HCEC 1CT (cell line): ENCODE measurements at regions not wholly inside any gene's neighbourhood (a gene's known extent, or its start where the extent isn't known, plus 50 kb on each side); places are given as distances from the start of the nearest gene placed in this dataset.
"Not testable (repeated sequence)": the region's sequence is repeated elsewhere in the genome, so short reads cannot be mapped to it uniquely, and the experiment has no call there.

Experiments used
- DNase-seq: peaks from one replicate; pipeline ENCODE4 v3.0.0-alpha.2; 2017

GRCh38 chr16:18148132-18148531, 188.4 kb downstream of the NPIPA8 start:
- not testable (repeated sequence) for DNase-seq

- not testable (repeated sequence) for DNase-seq
Measured at GRCh38 chr16:18146601-18147142, 189.9 kb downstream of the NPIPA8 start.

GRCh38 chr16:18142066-18142465, 194.5 kb downstream of the NPIPA8 start:
- not testable (repeated sequence) for DNase-seq

- not testable (repeated sequence) for DNase-seq
Measured at GRCh38 chr16:18136288-18136687, 200.2 kb downstream of the NPIPA8 start.

GRCh38 chr16:18135024-18135423, 201.5 kb downstream of the NPIPA8 start:
- not testable (repeated sequence) for DNase-seq

- DNase-seq: not testable (repeated sequence)
Measured at GRCh38 chr16:18131587-18131986, 204.9 kb downstream of the NPIPA8 start.

GRCh38 chr16:18130478-18131120, 205.9 kb downstream of the NPIPA8 start:
- not testable (repeated sequence) for DNase-seq

- DNase-seq: not testable (repeated sequence)
Measured at GRCh38 chr16:18127033-18127432, 209.5 kb downstream of the NPIPA8 start.

GRCh38 chr16:18119092-18119491, 217.4 kb downstream of the NPIPA8 start:
- DNase-seq: not testable (repeated sequence)

- DNase-seq: not testable (repeated sequence)
Measured at GRCh38 chr16:18118684-18119083, 217.9 kb downstream of the NPIPA8 start.

- DNase-seq: not testable (repeated sequence)
Measured at GRCh38 chr16:18118071-18118470, 218.5 kb downstream of the NPIPA8 start.

GRCh38 chr16:18104412-18104811, 232.1 kb downstream of the NPIPA8 start:
- not testable (repeated sequence) for DNase-seq

- DNase-seq: not testable (repeated sequence)
Measured at GRCh38 chr16:18101077-18101476, 235.5 kb downstream of the NPIPA8 start.

GRCh38 chr16:18092605-18093004, 243.9 kb downstream of the NPIPA8 start:
- DNase-seq: not testable (repeated sequence)

- not testable (repeated sequence) for DNase-seq
Measured at GRCh38 chr16:18080658-18081363, 255.7 kb downstream of the NPIPA8 start.

GRCh38 chr16:18077910-18078309, 258.6 kb downstream of the NPIPA8 start:
- DNase-seq: not testable (repeated sequence)

- DNase-seq: no peak
Measured at GRCh38 chr16:18072161-18072560, 264.4 kb downstream of the NPIPA8 start.

- no peak for DNase-seq
Measured at GRCh38 chr16:18069683-18070082, 266.9 kb downstream of the NPIPA8 start.

GRCh38 chr16:18068477-18068876, 268.1 kb downstream of the NPIPA8 start:
- no peak for DNase-seq

- DNase-seq: no peak
Measured at GRCh38 chr16:18062713-18063112, 273.8 kb downstream of the NPIPA8 start.

GRCh38 chr16:18060351-18060750, 276.2 kb downstream of the NPIPA8 start:
- DNase-seq: no peak

- no peak for DNase-seq
Measured at GRCh38 chr16:18059577-18059976, 277.0 kb downstream of the NPIPA8 start.

GRCh38 chr16:18059089-18059488, 277.4 kb downstream of the NPIPA8 start:
- no peak for DNase-seq

GRCh38 chr16:18055411-18055916, 281.1 kb downstream of the NPIPA8 start:
- DNase-seq: no peak
